ENCODE measurements at regions not wholly inside any gene's neighbourhood (a gene's known extent, or its start where the extent isn't known, plus 50 kb on each side); places are given as distances from the start of the nearest gene placed in this dataset.

- Mint-ChIP-seq H3K9me3 (peaks cover 6% of the 10 kb centered on the region), H3K4me3 (no peak overlapping the region), H3K36me3 (ENCODE audit: low read depth) (no peaks in the 10 kb centered on the region), H3K4me1 (peaks cover 4% of the 10 kb centered on the region), H3K27me3 (ENCODE audit: low read depth, poor library complexity) (no peaks in the 10 kb centered on the region), H3K27ac (no peak overlapping the region)
- TF ChIP-seq CTCF (IDR thresholded peaks at IDR 0.05) = no peak
- DNase-seq = no peak
Observed at GRCh38 chr13:90233933-90234672, 1113.4 kb upstream of the MIR17HG start.

GRCh38 chr13:90237852-90238251 lies 1109.6 kb upstream of the MIR17HG start:
- no peak for TF ChIP-seq CTCF (IDR thresholded peaks at IDR 0.05)
- Mint-ChIP-seq H3K36me3 (ENCODE audit: low read depth) (no peaks in the 10 kb centered on the region), H3K4me1 (peaks cover 4% of the 10 kb centered on the region), H3K27ac (no peak overlapping the region), H3K27me3 (ENCODE audit: low read depth, poor library complexity) (no peaks in the 10 kb centered on the region), H3K9me3 (no peaks in the 10 kb centered on the region), H3K4me3 (no peak overlapping the region)
- DNase-seq = no peak

GRCh38 chr13:90238413-90238812 lies 1109.1 kb upstream of the MIR17HG start:
- DNase-seq = no peak
- Mint-ChIP-seq H3K4me1 (peaks cover 4% of the 10 kb centered on the region), H3K36me3 (ENCODE audit: low read depth) (no peaks in the 10 kb centered on the region), H3K27me3 (ENCODE audit: low read depth, poor library complexity) (no peaks in the 10 kb centered on the region), H3K27ac (no peak overlapping the region), H3K9me3 (no peaks in the 10 kb centered on the region), H3K4me3 (no peak overlapping the region)
- no peak for TF ChIP-seq CTCF (IDR thresholded peaks at IDR 0.05)

- H3K4me1 Mint-ChIP-seq = peaks cover 4% of the 10 kb centered on the region
- H3K27ac Mint-ChIP-seq = no peak overlapping the region
- H3K36me3 Mint-ChIP-seq (ENCODE audit: low read depth) = no peaks in the 10 kb centered on the region
- no peak for DNase-seq
- no peaks in the 10 kb centered on the region for H3K27me3 Mint-ChIP-seq (ENCODE audit: low read depth, poor library complexity)
- no peak for TF ChIP-seq CTCF (IDR thresholded peaks at IDR 0.05)
- H3K9me3 Mint-ChIP-seq = no peaks in the 10 kb centered on the region
- no peak overlapping the region for H3K4me3 Mint-ChIP-seq
Observed at GRCh38 chr13:90239130-90239529, 1108.4 kb upstream of the MIR17HG start.

GRCh38 chr13:90246005-90246404 lies 1101.5 kb upstream of the MIR17HG start:
- H3K9me3 Mint-ChIP-seq = no peaks in the 10 kb centered on the region

More at GRCh38 chr13:90246005-90246404, 1101.5 kb upstream of the MIR17HG start:
- Mint-ChIP-seq H3K4me3 (no peak overlapping the region), H3K27me3 (ENCODE audit: low read depth, poor library complexity) (no peaks in the 10 kb centered on the region), H3K27ac (no peak overlapping the region), H3K4me1 (no peaks in the 10 kb centered on the region), H3K36me3 (ENCODE audit: low read depth) (no peaks in the 10 kb centered on the region)
- DNase-seq = no peak
- TF ChIP-seq CTCF (IDR thresholded peaks at IDR 0.05) = no peak
